ENCODE measurements at regions not wholly inside any gene's neighbourhood (a gene's known extent, or its start where the extent isn't known, plus 50 kb on each side); places are given as distances from the start of the nearest gene placed in this dataset.

DNA sequence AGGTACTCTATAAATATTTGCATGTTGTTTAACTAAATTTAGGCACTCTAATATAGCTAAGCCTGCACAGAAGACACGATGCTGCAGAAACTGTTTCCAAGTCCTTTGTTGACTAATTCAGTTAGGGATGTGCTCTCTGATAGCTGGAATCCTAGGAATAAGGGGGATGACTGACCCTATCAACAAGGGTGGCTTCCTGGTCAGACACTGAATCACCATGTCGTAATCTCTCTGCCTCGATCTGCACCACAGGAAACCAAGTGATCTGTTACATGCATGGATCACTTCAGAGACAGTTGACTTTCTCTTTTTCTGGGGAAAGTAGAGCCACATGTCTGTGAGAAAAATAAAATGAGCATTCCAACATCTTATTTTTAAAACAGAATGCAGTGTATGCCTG is 169.1 kb downstream of the GUCY2F start:
- H3K4me1 Mint-ChIP-seq: no peaks in the 10 kb centered on the region
- no peaks in the 10 kb centered on the region for H3K36me3 Mint-ChIP-seq (ENCODE audit: low read depth)
- H3K27me3 Mint-ChIP-seq: no peaks in the 10 kb centered on the region
- H3K4me3 Mint-ChIP-seq: no peak overlapping the region
- H3K9me3 Mint-ChIP-seq: peaks cover 4% of the 10 kb centered on the region
- H3K27ac Mint-ChIP-seq: no peak overlapping the region
- ATAC-seq (replicated peaks): no peak

DNA sequence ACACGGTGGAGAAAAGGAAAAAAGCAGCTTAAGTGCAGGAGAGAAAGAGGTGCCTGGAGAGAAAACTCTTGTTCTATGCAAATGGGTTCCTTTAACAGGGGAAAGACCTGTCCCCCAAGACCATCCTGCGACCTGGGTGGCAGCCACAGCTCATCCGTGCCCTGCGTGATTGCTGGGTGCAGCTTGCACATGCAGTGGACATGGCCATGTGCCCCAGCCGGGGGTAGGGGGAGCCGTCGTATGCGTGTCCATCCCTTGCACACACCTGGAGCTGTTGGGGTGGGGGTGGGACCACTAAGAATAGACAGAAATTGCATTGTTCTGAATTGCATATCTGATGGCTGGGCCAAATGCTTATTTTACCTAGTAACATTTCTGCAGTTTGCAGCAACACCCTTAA is 171.9 kb downstream of the GUCY2F start:
- no peaks in the 10 kb centered on the region for H3K4me1 Mint-ChIP-seq
- H3K27me3 Mint-ChIP-seq: no peaks in the 10 kb centered on the region
- no peaks in the 10 kb centered on the region for H3K36me3 Mint-ChIP-seq (ENCODE audit: low read depth)
- H3K27ac Mint-ChIP-seq: no peak overlapping the region
- H3K9me3 Mint-ChIP-seq: no peaks in the 10 kb centered on the region
- ATAC-seq (replicated peaks): no peak
- H3K4me3 Mint-ChIP-seq: no peak overlapping the region

DNA sequence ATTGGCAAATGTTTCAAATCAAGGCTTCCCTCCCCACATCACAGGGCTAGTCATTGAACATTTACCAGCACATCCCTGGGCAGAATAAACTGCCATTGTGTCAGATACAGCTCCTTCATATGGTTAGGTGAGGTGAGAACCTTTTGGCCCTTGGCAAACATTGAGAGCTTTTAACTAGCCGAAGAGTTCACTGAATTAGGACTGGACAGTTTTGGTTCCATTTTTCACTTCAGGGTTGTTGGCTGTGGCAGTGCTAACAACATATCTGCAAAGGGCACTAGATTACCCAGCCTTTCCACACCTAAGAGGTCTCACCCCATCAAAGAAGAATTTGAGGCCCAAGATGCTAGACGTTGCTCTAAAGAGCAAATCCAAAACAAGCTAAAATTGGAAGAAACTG is 180.7 kb downstream of the GUCY2F start:
- ATAC-seq (replicated peaks): no peak
- Mint-ChIP-seq H3K4me1 (no peaks in the 10 kb centered on the region), H3K9me3 (no peaks in the 10 kb centered on the region), H3K36me3 (ENCODE audit: low read depth) (no peaks in the 10 kb centered on the region), H3K27me3 (no peaks in the 10 kb centered on the region), H3K4me3 (no peak overlapping the region), H3K27ac (no peak overlapping the region)

DNA sequence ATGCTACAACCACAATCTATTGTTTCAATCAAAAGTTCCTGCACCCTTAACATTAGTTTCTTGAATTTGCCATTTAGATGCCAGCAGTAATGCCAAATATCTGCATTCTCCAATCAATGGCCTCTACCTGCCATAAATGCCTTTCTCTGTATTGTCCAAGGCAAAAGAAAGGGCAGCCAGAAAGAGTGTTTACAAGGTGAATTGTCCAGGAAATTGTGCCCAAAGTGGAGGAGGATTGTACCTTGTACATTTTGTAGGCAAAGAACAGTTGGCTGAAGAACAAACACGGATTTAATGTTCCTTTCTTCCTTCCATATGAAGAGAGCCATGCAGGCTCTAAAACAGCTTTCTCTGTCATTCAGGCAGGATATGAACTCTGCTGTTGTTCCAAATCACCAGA is 181.5 kb downstream of the GUCY2F start:
- no peak for ATAC-seq (replicated peaks)
- Mint-ChIP-seq H3K9me3 (no peaks in the 10 kb centered on the region), H3K27me3 (no peaks in the 10 kb centered on the region), H3K36me3 (ENCODE audit: low read depth) (no peaks in the 10 kb centered on the region), H3K4me3 (no peak overlapping the region), H3K27ac (no peak overlapping the region), H3K4me1 (no peaks in the 10 kb centered on the region)

DNA sequence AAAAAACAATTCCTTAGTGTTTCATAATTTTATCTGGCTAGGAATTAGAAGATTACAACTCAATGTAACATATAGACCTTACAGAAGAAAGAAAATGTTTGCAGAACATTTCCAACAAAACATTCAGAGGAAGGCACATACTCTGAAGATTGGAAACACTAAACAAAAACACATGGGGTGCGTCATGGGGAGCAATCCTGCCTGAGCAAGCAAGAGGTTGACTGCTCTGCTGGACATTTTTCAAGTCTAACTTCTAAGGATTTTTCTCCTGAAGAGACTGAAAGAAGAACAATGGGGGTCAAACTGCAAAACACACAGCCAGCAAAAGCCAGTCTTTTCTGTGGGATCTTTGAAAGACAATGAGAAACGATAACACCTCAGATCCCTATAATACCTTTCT is 182.8 kb downstream of the GUCY2F start:
- Mint-ChIP-seq H3K27me3 (no peaks in the 10 kb centered on the region), H3K4me1 (no peaks in the 10 kb centered on the region), H3K27ac (no peak overlapping the region), H3K9me3 (no peaks in the 10 kb centered on the region), H3K36me3 (ENCODE audit: low read depth) (no peaks in the 10 kb centered on the region), H3K4me3 (no peak overlapping the region)
- no peak for ATAC-seq (replicated peaks)

DNA sequence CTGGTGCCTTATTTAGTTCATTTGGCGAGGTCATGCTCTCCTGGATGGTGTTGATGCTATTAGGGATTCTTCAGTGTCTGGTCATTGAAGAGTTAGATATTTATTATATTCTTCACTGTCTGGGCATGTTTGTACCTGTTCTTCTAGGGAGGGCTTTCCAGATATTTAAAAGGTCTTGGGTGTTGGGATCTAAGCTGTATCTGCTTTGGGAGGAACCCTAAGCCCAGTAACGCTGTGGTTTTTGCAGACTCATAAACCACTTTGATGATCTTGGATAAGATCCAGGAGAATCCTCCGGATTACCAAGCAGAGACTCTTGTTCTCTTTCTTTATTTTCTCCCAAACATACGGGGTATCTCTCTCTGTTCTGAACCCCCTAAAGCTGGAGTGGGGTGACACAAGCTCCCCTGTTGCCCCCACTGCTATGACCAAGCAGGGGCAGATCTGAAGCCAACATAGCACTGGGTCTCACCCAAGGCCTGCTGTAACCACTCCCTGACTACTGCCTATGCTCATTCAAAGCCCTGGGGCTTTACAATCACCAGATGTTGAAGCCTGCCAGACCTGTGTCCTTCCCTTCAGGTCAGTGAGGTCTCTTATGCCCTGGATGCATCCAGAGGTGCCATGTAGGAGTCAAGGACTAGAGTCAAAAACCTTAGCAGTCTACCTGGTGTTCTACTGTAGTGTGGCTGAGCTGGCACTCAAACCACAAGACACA is 187.6 kb downstream of the GUCY2F start:
- Mint-ChIP-seq H3K27me3 (no peaks in the 10 kb centered on the region), H3K36me3 (ENCODE audit: low read depth) (no peaks in the 10 kb centered on the region), H3K27ac (no peak overlapping the region), H3K4me3 (no peak overlapping the region), H3K9me3 (no peaks in the 10 kb centered on the region), H3K4me1 (no peaks in the 10 kb centered on the region)
- ATAC-seq (replicated peaks): no peak

DNA sequence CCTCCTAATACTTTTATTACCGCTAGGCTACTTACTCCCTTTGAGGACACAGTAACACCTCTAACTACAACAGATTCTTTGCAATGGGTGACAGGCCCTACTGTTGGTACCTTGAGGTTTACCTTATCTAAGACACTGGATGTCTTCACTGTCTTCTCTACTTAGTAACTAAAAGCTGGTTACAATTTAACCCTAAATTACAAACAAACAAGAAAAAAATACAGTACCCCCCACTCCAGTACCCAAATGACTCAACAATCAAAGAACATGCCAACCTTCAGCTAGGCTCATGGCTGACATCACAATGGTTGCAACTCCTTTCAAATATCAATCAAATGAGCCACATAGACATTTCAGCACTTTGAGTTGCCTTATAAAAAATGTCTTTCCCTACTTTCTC is 198.0 kb downstream of the GUCY2F start:
- ATAC-seq (replicated peaks): no peak
- no peaks in the 10 kb centered on the region for H3K4me1 Mint-ChIP-seq
- H3K9me3 Mint-ChIP-seq: peaks cover 4% of the 10 kb centered on the region
- H3K27ac Mint-ChIP-seq: no peak overlapping the region
- no peaks in the 10 kb centered on the region for H3K36me3 Mint-ChIP-seq (ENCODE audit: low read depth)
- H3K27me3 Mint-ChIP-seq: no peaks in the 10 kb centered on the region
- H3K4me3 Mint-ChIP-seq: no peak overlapping the region

DNA sequence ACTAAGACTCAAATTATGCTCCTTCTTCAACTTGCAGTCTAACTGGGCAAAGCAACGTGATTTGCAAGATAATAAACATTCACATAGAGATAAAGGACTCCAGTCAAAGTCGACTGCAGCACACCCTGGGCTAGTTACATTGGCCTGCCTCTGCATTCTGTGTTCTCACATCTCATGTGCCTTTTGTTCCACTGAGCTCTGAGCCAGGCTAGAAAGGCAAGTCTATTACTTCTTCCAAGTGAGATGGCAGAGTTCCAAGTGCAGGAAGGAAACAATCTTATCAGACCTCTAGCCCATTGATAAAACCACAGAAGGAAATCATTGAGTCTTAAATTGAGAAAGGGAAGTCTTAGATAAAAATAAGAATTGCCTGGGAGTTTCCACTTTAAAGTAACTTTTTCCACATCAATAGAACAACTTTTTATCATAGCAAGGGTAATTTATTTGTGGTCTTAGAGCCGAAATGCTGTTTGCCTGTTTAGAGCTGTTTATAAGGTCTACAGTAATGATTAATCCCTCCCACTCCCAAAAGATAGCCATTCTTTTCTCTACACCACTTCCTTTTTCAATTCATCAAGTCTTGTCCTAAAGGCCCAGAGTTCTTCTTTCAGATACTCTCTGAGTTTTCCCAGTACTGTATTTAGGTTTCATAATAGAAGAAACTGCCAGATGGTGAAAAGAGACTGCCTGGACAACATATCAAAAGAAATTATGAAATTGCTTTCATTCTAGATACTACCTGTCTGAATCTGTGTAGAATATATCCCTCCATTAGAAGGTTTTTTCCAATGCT is 200.2 kb downstream of the GUCY2F start:
- H3K4me3 Mint-ChIP-seq: no peak overlapping the region
- H3K36me3 Mint-ChIP-seq (ENCODE audit: low read depth): no peaks in the 10 kb centered on the region
- H3K4me1 Mint-ChIP-seq: no peaks in the 10 kb centered on the region
- peaks cover 4% of the 10 kb centered on the region for H3K9me3 Mint-ChIP-seq
- no peaks in the 10 kb centered on the region for H3K27me3 Mint-ChIP-seq
- no peak overlapping the region for H3K27ac Mint-ChIP-seq
- no peak for ATAC-seq (replicated peaks)

DNA sequence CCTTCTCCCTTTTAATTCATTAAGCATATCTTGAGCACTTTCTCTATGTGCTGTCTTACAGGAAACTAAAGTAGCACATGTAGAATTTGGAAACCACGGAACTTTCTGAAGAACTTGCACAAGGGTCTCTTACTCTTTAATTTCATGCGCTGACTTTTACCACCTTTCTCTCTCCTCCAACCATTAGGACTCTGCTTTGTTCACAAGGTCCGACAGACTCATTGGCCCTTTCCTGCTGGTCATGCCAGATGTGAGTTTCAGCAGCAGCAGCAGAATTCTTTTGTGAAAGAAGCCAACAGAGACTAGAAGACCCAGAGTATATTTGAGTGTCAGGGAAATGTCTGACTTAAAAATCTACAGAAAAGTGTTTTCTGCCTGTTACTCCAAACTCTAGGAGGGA is 207.1 kb downstream of the GUCY2F start:
- Mint-ChIP-seq H3K9me3 (peaks cover 4% of the 10 kb centered on the region), H3K36me3 (ENCODE audit: low read depth) (no peaks in the 10 kb centered on the region), H3K27me3 (no peaks in the 10 kb centered on the region), H3K4me1 (no peaks in the 10 kb centered on the region), H3K4me3 (no peak overlapping the region), H3K27ac (no peak overlapping the region)
- ATAC-seq (replicated peaks): no peak

DNA sequence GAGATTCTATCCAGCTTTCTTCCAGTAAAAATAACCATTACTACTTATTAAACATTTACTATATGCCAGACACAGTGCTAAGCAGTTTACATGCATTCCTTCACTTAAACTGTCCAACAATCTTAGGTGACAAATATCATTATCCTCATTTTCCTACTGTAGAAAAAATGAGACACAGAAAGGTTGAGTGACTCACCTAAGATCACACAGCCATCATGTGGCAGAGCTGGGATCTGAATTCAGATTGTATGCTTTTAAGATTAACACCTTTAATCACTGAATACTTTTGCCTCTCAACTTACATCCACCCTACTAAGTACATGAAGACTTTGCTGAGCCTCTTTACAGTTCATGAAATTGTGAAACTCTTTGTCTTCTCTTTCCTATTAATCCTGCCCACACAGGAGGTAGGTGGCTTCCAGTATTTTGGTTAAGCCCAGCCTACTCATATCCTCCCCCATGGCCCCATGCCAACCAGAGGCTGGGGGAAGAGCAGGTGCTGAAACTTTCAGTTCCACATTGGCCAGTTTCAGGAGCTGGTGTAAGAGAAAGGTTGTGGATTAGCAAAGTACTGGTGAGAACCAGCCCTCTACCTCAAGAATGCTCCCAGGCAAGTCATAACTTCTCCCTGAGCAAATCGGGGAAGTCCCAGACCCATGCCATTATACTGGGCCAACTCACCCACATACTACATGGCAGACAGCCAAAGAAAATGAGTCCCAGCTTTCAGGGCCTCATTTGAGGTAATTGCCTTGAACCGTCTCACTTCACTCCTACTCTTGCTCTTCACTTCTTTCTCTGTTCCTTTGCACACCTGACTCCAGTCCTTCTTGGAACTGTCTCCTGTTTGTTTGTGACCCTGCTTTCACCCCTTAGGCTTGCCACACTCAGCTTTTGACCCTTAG is 211.1 kb downstream of the GUCY2F start:
- ATAC-seq (replicated peaks): peak; percentile 77
- Mint-ChIP-seq H3K9me3 (no peaks in the 10 kb centered on the region), H3K36me3 (ENCODE audit: low read depth) (no peaks in the 10 kb centered on the region), H3K27ac (no peak overlapping the region), H3K4me1 (no peaks in the 10 kb centered on the region), H3K4me3 (no peak overlapping the region), H3K27me3 (no peaks in the 10 kb centered on the region)

DNA sequence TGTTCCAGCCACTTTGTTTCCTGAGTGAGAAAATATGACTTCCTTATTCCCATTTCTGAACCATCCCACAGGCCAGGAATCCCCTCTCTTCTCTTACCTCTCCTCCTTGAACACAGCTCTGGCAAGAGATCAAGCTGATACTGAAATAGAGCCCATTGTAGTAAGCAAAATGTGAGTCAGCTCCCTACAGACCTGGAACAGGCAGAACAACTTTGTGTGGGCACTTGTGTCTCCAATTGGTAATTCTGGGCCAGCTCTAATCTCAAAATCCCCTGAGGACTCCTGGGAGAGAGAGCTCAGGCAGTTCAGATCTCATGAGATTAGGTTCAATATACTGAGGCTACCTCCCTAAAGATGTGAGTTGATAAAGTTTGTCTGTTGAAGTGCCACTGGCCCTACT is 213.5 kb downstream of the GUCY2F start:
- H3K4me3 Mint-ChIP-seq: no peak overlapping the region
- H3K9me3 Mint-ChIP-seq: no peaks in the 10 kb centered on the region
- ATAC-seq (replicated peaks): no peak
- no peaks in the 10 kb centered on the region for H3K4me1 Mint-ChIP-seq
- no peak overlapping the region for H3K27ac Mint-ChIP-seq
- H3K36me3 Mint-ChIP-seq (ENCODE audit: low read depth): no peaks in the 10 kb centered on the region
- no peaks in the 10 kb centered on the region for H3K27me3 Mint-ChIP-seq

DNA sequence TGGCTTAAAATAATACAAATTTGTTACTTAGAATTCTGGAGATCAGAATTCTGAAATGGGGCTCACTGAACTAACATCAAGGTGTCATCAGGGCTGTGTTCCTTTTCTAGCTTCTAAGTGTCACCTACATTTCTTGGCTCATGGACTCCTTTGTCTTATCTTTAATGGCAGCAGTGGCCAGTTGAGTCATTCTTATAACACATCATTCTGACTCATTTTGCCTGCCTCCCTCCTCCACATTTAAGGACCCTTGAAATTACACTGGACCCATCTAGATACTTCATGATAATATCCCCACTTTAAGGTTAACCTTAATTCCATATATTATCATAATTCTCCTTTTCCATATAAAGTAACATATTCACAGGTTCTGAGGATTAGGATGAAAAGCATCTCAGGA is 215.9 kb downstream of the GUCY2F start:
- Mint-ChIP-seq H3K4me1 (no peaks in the 10 kb centered on the region), H3K4me3 (no peak overlapping the region), H3K9me3 (no peaks in the 10 kb centered on the region), H3K27me3 (no peaks in the 10 kb centered on the region), H3K36me3 (ENCODE audit: low read depth) (no peaks in the 10 kb centered on the region), H3K27ac (no peak overlapping the region)
- no peak for ATAC-seq (replicated peaks)

DNA sequence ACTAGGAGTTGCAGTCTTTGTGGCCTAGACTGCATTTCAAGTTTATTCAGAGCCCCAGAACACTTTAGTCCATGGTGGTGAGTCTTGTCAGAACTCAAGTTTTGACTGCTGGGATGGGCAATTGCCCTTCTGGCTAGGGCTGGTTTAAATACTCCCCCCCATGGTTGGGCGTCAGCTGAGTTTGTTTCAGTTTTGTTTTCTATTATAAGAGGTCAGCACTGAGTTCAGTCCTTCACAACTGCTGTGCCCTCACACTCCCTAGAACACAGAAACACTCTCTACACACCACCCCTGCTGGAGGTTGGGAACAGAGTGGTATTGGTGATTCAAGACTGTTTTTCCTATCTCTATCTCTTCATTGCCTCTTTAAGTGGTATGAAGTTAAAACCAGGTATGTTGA is 217.0 kb downstream of the GUCY2F start:
- H3K4me1 Mint-ChIP-seq: no peaks in the 10 kb centered on the region
- H3K27ac Mint-ChIP-seq: no peak overlapping the region
- no peaks in the 10 kb centered on the region for H3K9me3 Mint-ChIP-seq
- no peaks in the 10 kb centered on the region for H3K36me3 Mint-ChIP-seq (ENCODE audit: low read depth)
- ATAC-seq (replicated peaks): no peak
- no peak overlapping the region for H3K4me3 Mint-ChIP-seq
- H3K27me3 Mint-ChIP-seq: no peaks in the 10 kb centered on the region

DNA sequence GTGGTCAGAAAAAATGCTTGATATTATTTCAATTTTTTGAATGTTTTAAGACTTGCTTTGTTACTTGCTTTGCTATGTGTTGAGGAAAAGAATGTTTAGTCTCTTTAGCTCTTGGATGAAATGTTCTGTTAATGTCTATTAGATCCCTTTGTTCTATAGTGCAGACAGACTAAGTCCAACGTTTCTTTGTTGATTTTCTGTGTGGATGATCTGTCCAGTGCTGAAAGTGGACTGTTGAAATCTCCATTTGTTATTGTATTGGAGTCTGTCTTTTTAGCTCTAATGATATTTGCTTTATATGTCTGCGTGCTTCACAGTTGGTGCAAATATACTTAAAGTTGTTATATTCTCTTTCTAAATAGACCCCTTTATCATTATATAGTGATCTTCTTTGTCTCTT is 220.6 kb downstream of the GUCY2F start:
- Mint-ChIP-seq H3K27ac (no peak overlapping the region), H3K9me3 (no peaks in the 10 kb centered on the region), H3K27me3 (no peaks in the 10 kb centered on the region), H3K4me1 (no peaks in the 10 kb centered on the region), H3K36me3 (ENCODE audit: low read depth) (no peaks in the 10 kb centered on the region), H3K4me3 (no peak overlapping the region)
- no peak for ATAC-seq (replicated peaks)

DNA sequence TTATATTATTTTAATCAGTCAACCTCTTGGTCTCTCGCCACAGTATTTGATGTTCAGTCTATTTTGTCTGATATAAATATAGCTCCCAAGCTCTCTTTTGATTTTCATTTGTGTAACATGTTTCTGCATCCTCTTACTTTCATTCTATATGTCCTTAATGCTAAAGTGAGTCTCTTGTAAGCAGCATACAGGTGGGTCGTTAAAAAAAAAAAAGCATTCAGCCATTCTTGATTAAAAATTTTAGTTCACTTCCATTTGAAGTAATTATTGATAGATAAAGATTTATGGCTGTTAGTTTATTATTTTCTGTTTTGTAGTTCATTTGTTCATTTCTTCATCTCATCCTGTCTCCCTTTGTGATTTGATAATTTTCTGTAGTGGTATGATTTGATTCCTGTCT is 229.1 kb downstream of the GUCY2F start:
- peaks cover 4% of the 10 kb centered on the region for H3K9me3 Mint-ChIP-seq
- H3K4me1 Mint-ChIP-seq: no peaks in the 10 kb centered on the region
- no peaks in the 10 kb centered on the region for H3K27me3 Mint-ChIP-seq

More for the DNA sequence above, 229.1 kb downstream of the GUCY2F start:
- no peaks in the 10 kb centered on the region for H3K36me3 Mint-ChIP-seq (ENCODE audit: low read depth)
- H3K4me3 Mint-ChIP-seq: no peak overlapping the region
- H3K27ac Mint-ChIP-seq: no peak overlapping the region
- no peak for ATAC-seq (replicated peaks)

Measured in activated T-helper 17 cell treated with anti-CD3 and anti-CD28 coated beads, Interleukin-2, amount 50 U/mL, for 72 hours (primary cell).